ENCODE measurements at regions not wholly inside any gene's neighbourhood (a gene's known extent, or its start where the extent isn't known, plus 50 kb on each side); places are given as distances from the start of the nearest gene placed in this dataset.
"Not testable (repeated sequence)": the region's sequence is repeated elsewhere in the genome, so short reads cannot be mapped to it uniquely, and the experiment has no call there.

- ATAC-seq (no peak), DNase-seq (no peak)
- Histone ChIP-seq H3K4me1 (ENCODE audit: low read depth) (no peaks in the 10 kb centered on the region), H3K4me3 (no peak overlapping the region), H3K9me3 (no peaks in the 10 kb centered on the region), H3K36me3 (ENCODE audit: low read depth) (no peaks in the 10 kb centered on the region)
- intact Hi-C loops (cut with DNase I, micrococcal nuclease): no loop called here
- no peak for TF ChIP-seq CTCF (IDR thresholded peaks at IDR 0.05)
Observed at GRCh38 chr5:174585472-174585871, 138.9 kb upstream of the MSX2 start.

- DNase-seq; ATAC-seq; H3K4me1 ChIP-seq (ENCODE audit: low read depth); H3K9me3 ChIP-seq; H3K4me3 ChIP-seq; intact Hi-C loops (cut with DNase I, micrococcal nuclease); H3K36me3 ChIP-seq (ENCODE audit: low read depth): not testable (repeated sequence)
Observed at GRCh38 chr5:174586163-174586562, 138.2 kb upstream of the MSX2 start.

GRCh38 chr5:174589011-174589410 lies 135.4 kb upstream of the MSX2 start:
- intact Hi-C loops (cut with DNase I, micrococcal nuclease): no loop called here
- ATAC-seq (no peak), DNase-seq (no peak)
- H3K36me3 ChIP-seq (ENCODE audit: low read depth): no peaks in the 10 kb centered on the region
- no peak overlapping the region for H3K4me3 ChIP-seq
- no peaks in the 10 kb centered on the region for H3K4me1 ChIP-seq (ENCODE audit: low read depth)
- H3K9me3 ChIP-seq: no peaks in the 10 kb centered on the region
- TF ChIP-seq CTCF (IDR thresholded peaks at IDR 0.05): no peak

- intact Hi-C loops (cut with DNase I, micrococcal nuclease): no loop called here
- Histone ChIP-seq H3K4me1 (ENCODE audit: low read depth) (no peaks in the 10 kb centered on the region), H3K9me3 (no peaks in the 10 kb centered on the region), H3K36me3 (ENCODE audit: low read depth) (no peaks in the 10 kb centered on the region), H3K4me3 (no peak overlapping the region)
- no peak for TF ChIP-seq CTCF (IDR thresholded peaks at IDR 0.05)
- no peak for ATAC-seq
- no peak for DNase-seq
Observed at GRCh38 chr5:174589599-174589998, 134.8 kb upstream of the MSX2 start.

DNA sequence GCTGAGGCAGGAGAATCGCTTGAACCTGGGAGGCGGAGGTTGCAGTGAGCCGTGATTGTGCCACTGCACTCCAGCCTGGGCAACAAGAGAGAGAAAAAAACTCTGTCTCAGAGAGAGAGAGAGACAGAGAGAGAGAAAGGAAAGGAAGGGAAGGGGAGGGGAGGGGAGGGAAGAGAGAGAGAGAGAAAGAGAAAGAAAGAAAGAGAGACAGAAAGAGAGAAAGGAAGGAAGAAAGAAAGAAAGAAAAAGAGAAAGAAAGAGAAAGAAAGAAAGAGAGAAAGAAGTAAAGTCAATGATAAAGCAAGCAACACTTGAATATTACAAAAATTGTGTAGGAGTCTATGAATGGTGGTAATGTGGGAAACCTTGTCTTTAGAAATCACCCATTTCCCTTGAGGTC lies 133.6 kb upstream of the MSX2 start:
- H3K4me1 ChIP-seq (ENCODE audit: low read depth): no peaks in the 10 kb centered on the region
- no peaks in the 10 kb centered on the region for H3K36me3 ChIP-seq (ENCODE audit: low read depth)
- H3K9me3 ChIP-seq: no peaks in the 10 kb centered on the region
- ATAC-seq (no peak), DNase-seq (no peak)
- TF ChIP-seq CTCF (IDR thresholded peaks at IDR 0.05): no peak
- intact Hi-C loops (cut with DNase I, micrococcal nuclease): no loop called here
- no peak overlapping the region for H3K4me3 ChIP-seq

GRCh38 chr5:174596429-174596828 lies 128.0 kb upstream of the MSX2 start:
- intact Hi-C loops (cut with DNase I, micrococcal nuclease): no loop called here
- TF ChIP-seq CTCF (IDR thresholded peaks at IDR 0.05): no peak
- no peak for ATAC-seq

More at GRCh38 chr5:174596429-174596828, 128.0 kb upstream of the MSX2 start:
- Histone ChIP-seq H3K9me3 (no peaks in the 10 kb centered on the region), H3K4me3 (no peak overlapping the region), H3K36me3 (ENCODE audit: low read depth) (no peaks in the 10 kb centered on the region), H3K4me1 (ENCODE audit: low read depth) (no peaks in the 10 kb centered on the region)
- no peak for DNase-seq

Measured in mucosa of descending colon (tissue), 3 donors.